WTC11 (cell line): ENCODE measurements at regions not wholly inside any gene's neighbourhood (a gene's known extent, or its start where the extent isn't known, plus 50 kb on each side); places are given as distances from the start of the nearest gene placed in this dataset.

Experiments used
- CREB1 ChIP-seq: sonication (generic); formaldehyde crosslinking; IDR thresholded peaks from 2 replicates; pipeline ENCODE4 v1.8.0; 2023; ENCODE audit warnings: mild to moderate bottlenecking, missing genetic modification reagents
- JUN ChIP-seq: sonication (generic); formaldehyde crosslinking; IDR thresholded peaks from 2 replicates; pipeline ENCODE4 v1.8.0; 2023; ENCODE audit warnings: mild to moderate bottlenecking, missing genetic modification reagents
- KAT7 ChIP-seq: sonication (generic); formaldehyde crosslinking; IDR thresholded peaks from 2 replicates; pipeline ENCODE4 v1.8.1; 2023; ENCODE audit warnings: missing genetic modification reagents, mild to moderate bottlenecking, borderline replicate concordance
- NR1H2 ChIP-seq: sonication (generic); formaldehyde crosslinking; IDR thresholded peaks from 2 replicates; pipeline ENCODE4 v1.9.0; 2021; ENCODE audit warnings: mild to moderate bottlenecking, moderate library complexity, missing genetic modification reagents
- RELA ChIP-seq: sonication (generic); formaldehyde crosslinking; IDR thresholded peaks from 2 replicates; pipeline ENCODE4 v1.8.1; 2022; ENCODE audit warnings: missing genetic modification reagents, mild to moderate bottlenecking, borderline replicate concordance
- SMAD3 ChIP-seq: sonication (generic); formaldehyde crosslinking; IDR thresholded peaks from 2 replicates; pipeline ENCODE4 v1.8.0; 2022; ENCODE audit warnings: missing genetic modification reagents, mild to moderate bottlenecking, borderline replicate concordance
- TF ChIP-seq, protein P1 (sequence below): fragments of 200-600 bp; IDR thresholded peaks from 2 replicates; pipeline ENCODE4 v1.8.0; 2022; ENCODE audit warnings: antibody characterized with exemption

DNA sequence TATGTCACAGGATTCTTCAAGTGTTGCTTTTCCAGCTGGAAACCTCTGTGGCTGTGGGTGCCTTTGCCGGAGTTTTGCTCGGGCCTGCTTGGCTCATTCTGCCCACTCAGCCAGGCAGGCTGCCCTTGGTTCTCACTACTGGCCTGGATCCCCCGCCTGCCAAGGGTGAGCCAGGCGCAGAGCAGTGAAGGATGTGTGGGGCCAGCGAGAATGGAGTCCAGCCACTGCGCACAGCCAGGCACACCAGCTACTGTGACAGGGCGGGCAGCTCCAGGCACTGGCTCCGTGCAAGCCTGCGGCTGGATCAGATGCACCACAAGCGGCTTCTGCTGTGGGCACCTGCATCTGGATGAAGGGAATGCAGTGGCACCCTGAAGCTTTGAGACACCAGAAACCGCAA, 257.1 kb downstream of the RPRM start:
- TF ChIP-seq, protein P1, sequence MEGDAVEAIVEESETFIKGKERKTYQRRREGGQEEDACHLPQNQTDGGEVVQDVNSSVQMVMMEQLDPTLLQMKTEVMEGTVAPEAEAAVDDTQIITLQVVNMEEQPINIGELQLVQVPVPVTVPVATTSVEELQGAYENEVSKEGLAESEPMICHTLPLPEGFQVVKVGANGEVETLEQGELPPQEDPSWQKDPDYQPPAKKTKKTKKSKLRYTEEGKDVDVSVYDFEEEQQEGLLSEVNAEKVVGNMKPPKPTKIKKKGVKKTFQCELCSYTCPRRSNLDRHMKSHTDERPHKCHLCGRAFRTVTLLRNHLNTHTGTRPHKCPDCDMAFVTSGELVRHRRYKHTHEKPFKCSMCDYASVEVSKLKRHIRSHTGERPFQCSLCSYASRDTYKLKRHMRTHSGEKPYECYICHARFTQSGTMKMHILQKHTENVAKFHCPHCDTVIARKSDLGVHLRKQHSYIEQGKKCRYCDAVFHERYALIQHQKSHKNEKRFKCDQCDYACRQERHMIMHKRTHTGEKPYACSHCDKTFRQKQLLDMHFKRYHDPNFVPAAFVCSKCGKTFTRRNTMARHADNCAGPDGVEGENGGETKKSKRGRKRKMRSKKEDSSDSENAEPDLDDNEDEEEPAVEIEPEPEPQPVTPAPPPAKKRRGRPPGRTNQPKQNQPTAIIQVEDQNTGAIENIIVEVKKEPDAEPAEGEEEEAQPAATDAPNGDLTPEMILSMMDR, result no peak
- no peak for TF ChIP-seq NR1H2 (CRISPR knock-in tag)
- no peak for TF ChIP-seq KAT7 (CRISPR knock-in tag)
- TF ChIP-seq JUN (CRISPR knock-in tag), result no peak
- no peak for TF ChIP-seq RELA
- no peak for TF ChIP-seq SMAD3
- TF ChIP-seq CREB1, result no peak
